ENCODE measurements at regions not wholly inside any gene's neighbourhood (a gene's known extent, or its start where the extent isn't known, plus 50 kb on each side); places are given as distances from the start of the nearest gene placed in this dataset.

DNA sequence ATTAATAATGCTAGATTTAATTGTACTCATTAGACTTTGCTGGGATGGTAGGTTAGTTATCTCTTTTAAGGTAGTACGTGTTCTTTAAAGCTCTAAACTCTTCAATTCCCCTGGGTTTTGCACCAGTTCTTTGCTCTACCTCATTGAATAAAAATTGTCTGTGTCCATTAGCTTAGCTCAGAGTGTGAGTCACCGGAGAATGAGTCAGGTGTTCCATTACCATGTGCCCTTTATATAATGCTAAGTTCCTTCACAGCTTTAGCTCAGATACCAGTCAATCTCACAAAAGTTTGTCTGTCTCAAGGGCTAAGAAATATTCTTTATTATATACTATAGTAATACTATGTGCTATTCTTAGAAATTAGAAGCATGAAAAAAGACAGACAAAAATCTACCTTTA lies 339.4 kb downstream of the PRELID2 start:
- TF ChIP-seq, protein P1, sequence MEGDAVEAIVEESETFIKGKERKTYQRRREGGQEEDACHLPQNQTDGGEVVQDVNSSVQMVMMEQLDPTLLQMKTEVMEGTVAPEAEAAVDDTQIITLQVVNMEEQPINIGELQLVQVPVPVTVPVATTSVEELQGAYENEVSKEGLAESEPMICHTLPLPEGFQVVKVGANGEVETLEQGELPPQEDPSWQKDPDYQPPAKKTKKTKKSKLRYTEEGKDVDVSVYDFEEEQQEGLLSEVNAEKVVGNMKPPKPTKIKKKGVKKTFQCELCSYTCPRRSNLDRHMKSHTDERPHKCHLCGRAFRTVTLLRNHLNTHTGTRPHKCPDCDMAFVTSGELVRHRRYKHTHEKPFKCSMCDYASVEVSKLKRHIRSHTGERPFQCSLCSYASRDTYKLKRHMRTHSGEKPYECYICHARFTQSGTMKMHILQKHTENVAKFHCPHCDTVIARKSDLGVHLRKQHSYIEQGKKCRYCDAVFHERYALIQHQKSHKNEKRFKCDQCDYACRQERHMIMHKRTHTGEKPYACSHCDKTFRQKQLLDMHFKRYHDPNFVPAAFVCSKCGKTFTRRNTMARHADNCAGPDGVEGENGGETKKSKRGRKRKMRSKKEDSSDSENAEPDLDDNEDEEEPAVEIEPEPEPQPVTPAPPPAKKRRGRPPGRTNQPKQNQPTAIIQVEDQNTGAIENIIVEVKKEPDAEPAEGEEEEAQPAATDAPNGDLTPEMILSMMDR (conservative IDR thresholded peaks at IDR 0.05; ENCODE audit: low read depth, low read length), result no peak
- no peak for TF ChIP-seq EZH2 (IDR thresholded peaks at IDR 0.05; ENCODE audit: borderline replicate concordance, low read depth, low read length, poor library complexity, severe bottlenecking)

Measured in A673 (cell line).